ENCODE measurements at regions not wholly inside any gene's neighbourhood (a gene's known extent, or its start where the extent isn't known, plus 50 kb on each side); places are given as distances from the start of the nearest gene placed in this dataset.
A peak's percentile ranks its signal among the peaks of the same experiment; 100 is the strongest.
"Not testable (repeated sequence)": the region's sequence is repeated elsewhere in the genome, so short reads cannot be mapped to it uniquely, and the experiment has no call there.

- ATAC-seq; DNase-seq (ENCODE audit: low spot score in 2 of 2); H3K27ac Mint-ChIP-seq; H3K9me3 Mint-ChIP-seq; H3K36me3 Mint-ChIP-seq: not testable (repeated sequence)
These were observed 72.6 kb upstream of the GBA3 start for GRCh38 chr4:22620144-22620543.

- not testable (repeated sequence) for H3K27ac Mint-ChIP-seq; ATAC-seq; DNase-seq (ENCODE audit: low spot score in 2 of 2); H3K36me3 Mint-ChIP-seq; H3K9me3 Mint-ChIP-seq
These were observed 70.8 kb upstream of the GBA3 start for GRCh38 chr4:22621970-22622369.

GRCh38 chr4:22624002-22624401 is 68.7 kb upstream of the GBA3 start:
- H3K27ac Mint-ChIP-seq; DNase-seq (ENCODE audit: low spot score in 2 of 2); ATAC-seq; H3K9me3 Mint-ChIP-seq; H3K36me3 Mint-ChIP-seq: not testable (repeated sequence)

- Mint-ChIP-seq H3K27ac (no peak overlapping the region), H3K36me3 (no peaks in the 10 kb centered on the region), H3K9me3 (no peaks in the 10 kb centered on the region)
- ATAC-seq (no peak), DNase-seq (ENCODE audit: low spot score in 2 of 2) (no peak)
These were observed 67.4 kb upstream of the GBA3 start for GRCh38 chr4:22625311-22625710.

GRCh38 chr4:22627851-22628250 is 64.9 kb upstream of the GBA3 start:
- not testable (repeated sequence) for H3K27ac Mint-ChIP-seq; H3K36me3 Mint-ChIP-seq; H3K9me3 Mint-ChIP-seq; ATAC-seq; DNase-seq (ENCODE audit: low spot score in 2 of 2)

- not testable (repeated sequence) for H3K27ac Mint-ChIP-seq; H3K36me3 Mint-ChIP-seq; ATAC-seq; H3K9me3 Mint-ChIP-seq; DNase-seq (ENCODE audit: low spot score in 2 of 2)
These were observed 62.4 kb upstream of the GBA3 start for GRCh38 chr4:22630161-22630975.

- peak in 1 of 2 donors; percentile 55 for ATAC-seq
These were observed 61.6 kb upstream of the GBA3 start for GRCh38 chr4:22631167-22631566.

GRCh38 chr4:22634541-22635181 is 58.1 kb upstream of the GBA3 start:
- no peaks in the 10 kb centered on the region for H3K36me3 Mint-ChIP-seq
- no peak overlapping the region for H3K27ac Mint-ChIP-seq
- ATAC-seq (peak in 1 of 2 donors; percentile 39), DNase-seq (ENCODE audit: low spot score in 2 of 2) (no peak)
- H3K9me3 Mint-ChIP-seq, result peaks cover 0 to 4% of the 10 kb centered on the region in 2 donors

More at GRCh38 chr4:22631167-22631566, 61.6 kb upstream of the GBA3 start:
- not testable (repeated sequence) for H3K36me3 Mint-ChIP-seq; DNase-seq (ENCODE audit: low spot score in 2 of 2); H3K9me3 Mint-ChIP-seq; H3K27ac Mint-ChIP-seq

GRCh38 chr4:22635182-22635549 is 57.6 kb upstream of the GBA3 start:
- not testable (repeated sequence) for H3K36me3 Mint-ChIP-seq; ATAC-seq; H3K9me3 Mint-ChIP-seq; H3K27ac Mint-ChIP-seq; DNase-seq (ENCODE audit: low spot score in 2 of 2)

- H3K36me3 Mint-ChIP-seq, result peaks cover 4 to 8% of the 10 kb centered on the region in 2 donors
- no peak overlapping the region for H3K27ac Mint-ChIP-seq
- peaks cover 4 to 6% of the 10 kb centered on the region in 2 donors for H3K9me3 Mint-ChIP-seq
- no peak for DNase-seq (ENCODE audit: low spot score in 2 of 2)
- no peak for ATAC-seq
These were observed 57.0 kb upstream of the GBA3 start for GRCh38 chr4:22635692-22636091.

- Mint-ChIP-seq H3K27ac (no peak overlapping the region), H3K36me3 (peaks cover 6 to 18% of the 10 kb centered on the region in 2 donors), H3K9me3 (peaks cover 12 to 16% of the 10 kb centered on the region in 2 donors)
- DNase-seq (ENCODE audit: low spot score in 2 of 2) (no peak), ATAC-seq (no peak)
These were observed 55.4 kb upstream of the GBA3 start for GRCh38 chr4:22637306-22637705.
